ENCODE measurements at regions not wholly inside any gene's neighbourhood (a gene's known extent, or its start where the extent isn't known, plus 50 kb on each side); places are given as distances from the start of the nearest gene placed in this dataset.

- no peak overlapping the region for H3K27ac ChIP-seq
- 65 to 72% methylated on average over 4 of the region's 4 CpGs for WGBS, 2 donors
- H3K4me3 ChIP-seq: no peak overlapping the region
- H3K27me3 ChIP-seq: no peaks in the 10 kb centered on the region
- intact Hi-C loops (cut with DNase I): no loop called here
- H3K36me3 ChIP-seq (replicated peaks in 1 of 2; ENCODE audit: insufficient read depth in 1 of 2, low read depth in 2 of 2): no peaks in the 10 kb centered on the region
- H3K4me1 ChIP-seq: no peaks in the 10 kb centered on the region
- TF ChIP-seq, protein P1, sequence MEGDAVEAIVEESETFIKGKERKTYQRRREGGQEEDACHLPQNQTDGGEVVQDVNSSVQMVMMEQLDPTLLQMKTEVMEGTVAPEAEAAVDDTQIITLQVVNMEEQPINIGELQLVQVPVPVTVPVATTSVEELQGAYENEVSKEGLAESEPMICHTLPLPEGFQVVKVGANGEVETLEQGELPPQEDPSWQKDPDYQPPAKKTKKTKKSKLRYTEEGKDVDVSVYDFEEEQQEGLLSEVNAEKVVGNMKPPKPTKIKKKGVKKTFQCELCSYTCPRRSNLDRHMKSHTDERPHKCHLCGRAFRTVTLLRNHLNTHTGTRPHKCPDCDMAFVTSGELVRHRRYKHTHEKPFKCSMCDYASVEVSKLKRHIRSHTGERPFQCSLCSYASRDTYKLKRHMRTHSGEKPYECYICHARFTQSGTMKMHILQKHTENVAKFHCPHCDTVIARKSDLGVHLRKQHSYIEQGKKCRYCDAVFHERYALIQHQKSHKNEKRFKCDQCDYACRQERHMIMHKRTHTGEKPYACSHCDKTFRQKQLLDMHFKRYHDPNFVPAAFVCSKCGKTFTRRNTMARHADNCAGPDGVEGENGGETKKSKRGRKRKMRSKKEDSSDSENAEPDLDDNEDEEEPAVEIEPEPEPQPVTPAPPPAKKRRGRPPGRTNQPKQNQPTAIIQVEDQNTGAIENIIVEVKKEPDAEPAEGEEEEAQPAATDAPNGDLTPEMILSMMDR (IDR thresholded peaks at IDR 0.05): no peak
- TF ChIP-seq POLR2A (IDR thresholded peaks at IDR 0.05): no peak
- H3K9me3 ChIP-seq: peaks cover 0 to 8% (median 0%) of the 10 kb centered on the region in 3 donors
- DNase-seq: no peak
- no peak for ATAC-seq
Observed at GRCh38 chr11:26782220-26782965, 60.5 kb upstream of the SLC5A12 start.

DNA sequence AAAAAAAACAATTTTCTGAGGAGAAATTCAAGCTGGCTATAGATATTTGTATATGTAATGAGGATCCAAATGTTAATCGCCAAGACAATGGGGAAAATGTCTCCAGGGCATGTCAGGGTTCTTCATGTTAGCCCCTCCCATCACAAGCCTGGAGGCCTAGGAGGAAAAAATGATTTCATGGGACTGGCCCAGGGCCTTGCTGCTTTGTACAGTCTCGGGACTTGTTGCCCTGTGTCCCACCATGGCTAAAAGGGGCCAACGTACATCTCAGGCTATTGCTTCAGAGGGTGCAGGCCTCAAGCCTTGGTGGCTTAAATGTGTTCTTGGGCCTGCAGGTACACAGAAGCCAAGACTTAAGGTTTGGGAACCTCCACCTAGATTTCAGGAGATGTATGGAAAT, 62.1 kb upstream of the SLC5A12 start:
- 78 to 86% methylated on average over 3 of the region's 3 CpGs for WGBS, 2 donors
- DNase-seq (no peak), ATAC-seq (no peak)
- Histone ChIP-seq H3K9me3 (peaks cover 0 to 8% (median 0%) of the 10 kb centered on the region in 3 donors), H3K27me3 (no peaks in the 10 kb centered on the region), H3K36me3 (replicated peaks in 1 of 2; ENCODE audit: insufficient read depth in 1 of 2, low read depth in 2 of 2) (no peaks in the 10 kb centered on the region), H3K27ac (no peak overlapping the region), H3K4me3 (no peak overlapping the region), H3K4me1 (no peaks in the 10 kb centered on the region)
- TF ChIP-seq, protein P1 (IDR thresholded peaks at IDR 0.05): no peak
- TF ChIP-seq POLR2A (IDR thresholded peaks at IDR 0.05): no peak
- intact Hi-C loops (cut with DNase I): no loop called here

DNA sequence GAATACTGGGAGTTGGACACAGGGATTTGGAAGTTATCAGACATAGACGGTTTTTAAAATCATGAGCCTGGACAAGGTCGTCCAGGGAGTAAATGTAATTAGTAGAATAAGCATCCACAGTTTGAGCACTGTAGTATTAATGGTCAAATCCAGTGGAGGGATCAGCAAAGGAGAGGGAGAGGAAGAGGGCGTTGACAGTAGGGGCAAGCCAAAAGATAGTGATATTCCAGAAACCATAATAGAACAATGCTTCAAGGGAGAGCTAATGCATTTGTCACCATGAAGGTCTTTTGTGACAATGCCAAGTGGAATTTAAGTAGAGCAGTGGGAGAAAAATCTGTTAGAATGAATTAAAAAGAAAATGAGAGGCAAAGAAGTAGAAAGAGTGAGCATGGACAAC, 68.9 kb upstream of the SLC5A12 start:
- Histone ChIP-seq H3K4me3 (no peak overlapping the region), H3K9me3 (no peaks in the 10 kb centered on the region), H3K27me3 (no peaks in the 10 kb centered on the region), H3K27ac (no peak overlapping the region), H3K4me1 (no peaks in the 10 kb centered on the region), H3K36me3 (replicated peaks in 1 of 2; ENCODE audit: insufficient read depth in 1 of 2, low read depth in 2 of 2) (no peaks in the 10 kb centered on the region)
- intact Hi-C loops (cut with DNase I): no loop called here
- TF ChIP-seq, protein P1 (IDR thresholded peaks at IDR 0.05): no peak
- no peak for TF ChIP-seq POLR2A (IDR thresholded peaks at IDR 0.05)
- DNase-seq: no peak
- no peak for ATAC-seq
- WGBS, 2 donors: 45 to 53% methylated on average over 3 of the region's 3 CpGs

DNA sequence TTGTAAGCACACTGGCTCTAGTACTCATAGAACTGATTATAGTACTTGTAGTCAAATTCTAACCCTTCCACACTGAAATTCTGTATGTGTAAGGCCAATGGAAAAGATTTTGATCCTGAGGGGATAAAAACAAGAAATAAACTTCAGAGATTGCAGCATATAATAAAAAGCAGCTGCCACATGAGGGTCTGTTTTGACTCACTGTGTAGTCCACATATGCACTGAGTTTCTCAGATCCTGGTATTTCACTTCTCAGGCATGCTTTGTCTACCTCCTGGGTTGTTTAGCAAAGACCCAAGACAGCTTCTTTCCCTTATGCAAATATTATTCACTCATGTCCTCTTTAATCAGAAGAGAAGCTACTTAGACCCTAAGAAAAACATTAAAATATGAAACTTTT, 71.1 kb upstream of the SLC5A12 start:
- intact Hi-C loops (cut with DNase I): no loop called here
- Histone ChIP-seq H3K27me3 (no peaks in the 10 kb centered on the region), H3K36me3 (replicated peaks in 1 of 2; ENCODE audit: insufficient read depth in 1 of 2, low read depth in 2 of 2) (no peaks in the 10 kb centered on the region), H3K4me1 (no peaks in the 10 kb centered on the region), H3K4me3 (no peak overlapping the region), H3K9me3 (no peaks in the 10 kb centered on the region), H3K27ac (no peak overlapping the region)
- TF ChIP-seq, protein P1 (IDR thresholded peaks at IDR 0.05): no peak
- TF ChIP-seq POLR2A (IDR thresholded peaks at IDR 0.05): no peak
- DNase-seq: no peak
- no peak for ATAC-seq

DNA sequence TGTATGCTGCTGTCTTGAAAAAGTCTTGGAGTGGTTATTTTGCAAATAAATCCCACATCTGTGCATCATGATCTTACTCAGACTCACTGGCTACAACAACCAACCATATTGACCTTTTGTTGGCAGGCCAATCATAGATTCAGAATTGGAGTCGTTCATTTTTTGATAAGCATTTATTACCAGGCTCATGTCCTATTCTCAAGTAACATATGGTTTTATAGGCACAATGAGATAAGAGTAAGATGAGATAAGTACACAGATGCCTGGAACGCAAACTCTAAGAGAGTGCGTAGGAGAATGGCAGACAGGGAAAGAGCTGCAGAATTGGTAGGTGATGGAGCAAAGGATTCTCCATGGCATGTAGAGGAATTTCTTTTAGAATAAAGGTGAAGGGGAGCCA, 71.6 kb upstream of the SLC5A12 start:
- 53 to 60% methylated on average over 3 of the region's 3 CpGs for WGBS, 2 donors

More for the DNA sequence above, 71.6 kb upstream of the SLC5A12 start:
- no peaks in the 10 kb centered on the region for H3K36me3 ChIP-seq (replicated peaks in 1 of 2; ENCODE audit: insufficient read depth in 1 of 2, low read depth in 2 of 2)
- H3K9me3 ChIP-seq: no peaks in the 10 kb centered on the region
- ATAC-seq (no peak), DNase-seq (no peak)
- H3K4me1 ChIP-seq: no peaks in the 10 kb centered on the region
- intact Hi-C loops (cut with DNase I): no loop called here
- no peak overlapping the region for H3K4me3 ChIP-seq
- H3K27ac ChIP-seq: no peak overlapping the region
- no peaks in the 10 kb centered on the region for H3K27me3 ChIP-seq
- TF ChIP-seq, protein P1 (IDR thresholded peaks at IDR 0.05): no peak
- TF ChIP-seq POLR2A (IDR thresholded peaks at IDR 0.05): no peak

All from body of pancreas (tissue), 4 donors.